GM21526 (cell line): ENCODE measurements at regions not wholly inside any gene's neighbourhood (a gene's known extent, or its start where the extent isn't known, plus 50 kb on each side); places are given as distances from the start of the nearest gene placed in this dataset.
"Not testable (repeated sequence)": the region's sequence is repeated elsewhere in the genome, so short reads cannot be mapped to it uniquely, and the experiment has no call there.

Source experiments
- ATAC-seq: cut with Tn5 transposase; IDR thresholded peaks from one replicate; pipeline ENCODE4 v1.9.1; 2021; ENCODE audit warnings: moderate library complexity; ENCODE audit not compliant: unreplicated experiment, low FRiP score

- ATAC-seq, result no peak
Measured at GRCh38 chr15:62907275-62907674, 135.3 kb upstream of the TPM1 start.

- ATAC-seq, result not testable (repeated sequence)
Measured at GRCh38 chr15:62908341-62908740, 134.2 kb upstream of the TPM1 start.

- ATAC-seq, result no peak
Measured at GRCh38 chr15:62909257-62909656, 133.3 kb upstream of the TPM1 start.

DNA sequence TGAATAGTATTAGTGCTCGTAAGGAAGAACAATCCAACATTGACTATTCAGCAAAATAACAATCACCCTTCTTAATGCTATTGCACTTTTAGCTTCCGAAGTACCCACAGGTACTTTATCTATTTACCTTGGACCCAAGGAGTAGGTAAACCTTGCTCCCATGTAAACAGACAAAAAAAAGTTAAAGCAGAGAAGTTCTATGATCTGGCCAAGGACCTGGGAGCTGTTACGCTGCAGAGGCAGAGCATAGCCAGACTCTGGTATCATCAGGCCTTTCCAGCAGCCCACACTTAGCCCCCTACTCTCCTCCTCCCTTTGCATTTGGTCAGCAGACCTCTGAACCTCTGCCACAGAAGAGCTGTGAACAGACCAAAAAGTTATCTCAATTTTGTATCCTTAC, 130.3 kb upstream of the TPM1 start:
- no peak for ATAC-seq

DNA sequence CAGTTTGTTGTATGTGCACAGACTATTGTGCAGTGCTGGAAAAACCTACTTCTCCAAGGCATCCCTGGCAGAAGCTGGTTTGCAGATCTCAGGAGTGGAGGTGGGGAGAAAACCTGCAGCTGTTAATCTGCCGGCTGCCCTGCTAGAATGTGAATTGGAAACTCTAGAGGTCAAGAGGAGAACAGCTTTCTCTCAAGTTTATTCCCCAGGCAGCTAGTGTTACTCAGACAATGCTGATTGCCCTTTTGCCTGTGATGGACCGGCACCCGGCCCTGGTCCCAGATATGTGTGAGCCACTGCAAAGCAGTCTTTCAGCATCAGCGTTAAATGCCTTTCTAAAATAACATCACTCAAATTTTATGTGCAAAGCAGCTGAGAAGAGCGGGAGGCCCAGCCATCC, 129.7 kb upstream of the TPM1 start:
- no peak for ATAC-seq

DNA sequence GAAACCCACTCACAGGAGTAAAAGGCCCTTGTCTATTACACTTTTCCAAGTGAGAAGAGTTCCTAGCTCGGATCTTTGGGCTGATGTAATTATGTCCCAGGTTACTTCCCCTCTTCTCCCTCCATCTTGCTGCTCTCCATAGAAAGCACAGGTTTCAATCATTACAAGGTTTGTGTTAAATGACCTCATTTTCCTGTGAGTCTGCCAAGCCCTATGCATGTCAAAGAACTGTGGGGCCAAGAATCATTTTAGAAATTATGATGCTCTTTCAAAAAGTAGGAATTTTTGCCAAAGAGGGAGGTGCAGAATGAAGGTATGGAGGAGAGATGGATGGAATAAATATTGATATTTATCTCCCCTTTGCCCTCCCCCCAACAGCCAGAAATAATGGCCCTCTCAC, 129.3 kb upstream of the TPM1 start:
- no peak for ATAC-seq

GRCh38 chr15:62914461-62915079, 128.0 kb upstream of the TPM1 start:
- no peak for ATAC-seq

- no peak for ATAC-seq
Measured at GRCh38 chr15:62920682-62921502, 121.7 kb upstream of the TPM1 start.

DNA sequence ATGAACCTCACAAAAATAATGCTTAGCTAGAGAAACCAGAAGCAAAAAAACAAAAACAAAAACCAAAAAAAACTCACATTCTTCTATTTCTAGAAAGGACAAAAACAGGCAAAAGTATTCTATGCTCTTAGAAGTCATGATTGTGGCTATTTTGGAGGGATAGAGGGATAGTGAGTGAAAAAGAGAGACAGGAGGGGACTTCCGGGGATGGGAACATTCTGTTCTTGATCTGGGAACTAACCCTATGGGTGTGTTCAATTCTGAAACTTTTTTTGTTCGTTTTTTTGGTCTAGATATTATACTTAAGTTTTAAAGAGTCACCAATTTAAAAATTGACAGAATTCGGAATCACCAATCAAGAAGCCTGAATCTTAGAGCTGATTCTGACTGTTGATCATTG, 120.0 kb upstream of the TPM1 start:
- no peak for ATAC-seq

- ATAC-seq, result no peak
Measured at GRCh38 chr15:62925875-62926274, 116.7 kb upstream of the TPM1 start.

GRCh38 chr15:62927196-62927595, 115.4 kb upstream of the TPM1 start:
- ATAC-seq, result no peak

DNA sequence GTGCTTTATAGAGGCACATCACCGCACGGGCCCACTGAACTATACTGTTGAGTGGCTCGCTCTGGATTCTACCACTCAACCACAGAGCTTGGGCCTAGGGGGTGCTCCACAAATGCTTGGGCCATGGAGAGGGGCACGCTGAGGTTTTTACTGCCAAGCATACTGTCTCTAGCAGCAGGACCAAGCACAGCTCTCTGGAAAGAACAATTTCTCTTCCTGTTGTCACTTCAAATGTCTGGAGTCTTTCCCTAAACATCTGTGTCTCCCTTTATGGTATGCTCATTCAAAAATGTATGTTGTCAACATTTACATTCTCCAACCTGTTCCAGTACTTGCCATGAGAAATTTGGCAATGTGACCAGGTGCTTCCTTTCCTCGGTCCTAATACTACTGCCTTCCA, 114.7 kb upstream of the TPM1 start:
- ATAC-seq, result no peak

DNA sequence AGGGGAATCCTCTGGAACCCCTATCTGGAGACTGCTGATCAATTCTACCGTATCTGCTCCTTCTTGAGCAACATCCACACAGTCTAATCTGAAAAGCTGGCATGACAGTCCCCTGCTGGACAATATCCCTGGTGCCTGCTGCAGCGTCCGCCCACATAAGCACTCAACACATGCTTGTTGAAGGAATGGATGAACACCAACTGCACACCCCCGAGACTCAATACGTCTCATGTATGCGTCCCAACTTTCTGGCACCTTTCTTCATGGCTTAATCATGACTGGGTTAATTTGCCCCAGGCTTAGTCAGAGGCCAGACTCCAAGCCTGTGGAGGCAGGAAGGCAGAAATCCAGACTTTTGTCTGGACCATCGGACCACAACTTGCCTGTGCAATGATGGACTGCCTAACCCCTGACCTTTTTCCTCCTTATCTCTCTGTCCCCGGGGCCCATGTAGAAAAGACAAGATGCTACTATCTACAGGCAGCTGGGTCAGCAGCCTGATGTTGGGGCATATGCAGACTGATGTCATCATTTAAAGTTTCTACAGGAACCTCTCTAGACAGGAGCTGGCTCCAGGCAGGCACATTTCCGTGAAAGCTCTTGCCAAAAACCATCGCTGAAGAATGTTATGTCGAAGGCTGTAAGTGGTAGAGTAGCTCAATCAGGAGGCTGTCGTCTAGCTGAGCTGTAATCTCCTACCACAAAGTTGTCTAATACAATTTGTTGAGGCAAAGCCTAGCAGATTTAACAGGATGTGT, 114.1 kb upstream of the TPM1 start:
- ATAC-seq, result no peak

DNA sequence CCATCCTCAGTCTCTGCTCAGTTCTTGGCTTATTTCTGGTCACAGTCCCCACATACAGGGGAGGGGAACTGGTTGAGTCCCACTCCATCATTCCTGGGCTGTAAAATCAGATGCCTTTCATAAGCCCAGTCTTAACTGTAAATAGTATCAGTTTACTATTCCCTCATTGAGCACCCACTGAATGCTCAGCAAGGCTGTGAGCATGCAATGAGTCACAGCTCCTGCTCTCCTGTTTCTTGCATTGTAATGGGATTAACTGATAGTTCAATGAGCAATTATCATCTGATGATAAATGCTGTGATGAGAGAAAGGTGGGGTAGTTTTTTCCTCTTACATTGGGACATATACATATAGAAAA, 113.6 kb upstream of the TPM1 start:
- ATAC-seq, result no peak

GRCh38 chr15:62931650-62932049, 110.9 kb upstream of the TPM1 start:
- ATAC-seq, result no peak

DNA sequence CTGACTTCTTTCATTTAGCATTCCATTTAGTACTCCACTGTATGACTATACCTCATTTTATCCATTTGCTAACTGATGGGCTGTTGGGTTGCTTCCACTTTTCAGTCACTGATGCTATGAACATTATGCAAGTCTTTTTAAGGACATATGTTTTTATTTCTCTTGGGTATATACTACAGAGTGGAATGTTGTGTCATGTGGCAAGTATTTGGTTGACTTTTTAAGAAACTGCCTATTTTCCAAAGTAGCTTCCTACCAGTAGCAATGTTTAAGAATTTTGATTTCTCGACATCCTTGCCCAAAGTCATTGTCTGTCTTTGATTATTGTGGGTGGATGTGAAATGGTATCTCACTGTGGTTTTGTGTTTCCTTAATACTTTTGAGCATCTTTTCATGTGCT, 110.1 kb upstream of the TPM1 start:
- ATAC-seq, result no peak

DNA sequence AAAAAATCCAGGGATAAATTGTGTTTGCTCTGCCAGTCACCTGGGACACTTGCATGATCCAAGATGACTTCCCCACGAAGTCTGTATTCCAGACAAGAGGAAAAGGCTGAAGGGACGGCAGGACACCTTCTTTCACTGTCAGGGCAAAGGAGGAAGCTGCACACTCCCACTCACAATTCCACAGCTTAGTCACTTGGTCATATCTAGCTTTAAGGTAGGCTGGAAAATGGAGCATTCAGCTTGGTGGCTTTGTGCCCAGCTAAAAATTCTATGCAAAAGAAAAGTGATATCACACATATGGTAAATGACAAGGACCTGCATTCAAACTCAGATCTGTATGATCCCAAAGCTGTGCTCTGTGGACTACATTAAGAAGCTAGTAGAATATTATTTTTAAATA, 109.2 kb upstream of the TPM1 start:
- no peak for ATAC-seq

DNA sequence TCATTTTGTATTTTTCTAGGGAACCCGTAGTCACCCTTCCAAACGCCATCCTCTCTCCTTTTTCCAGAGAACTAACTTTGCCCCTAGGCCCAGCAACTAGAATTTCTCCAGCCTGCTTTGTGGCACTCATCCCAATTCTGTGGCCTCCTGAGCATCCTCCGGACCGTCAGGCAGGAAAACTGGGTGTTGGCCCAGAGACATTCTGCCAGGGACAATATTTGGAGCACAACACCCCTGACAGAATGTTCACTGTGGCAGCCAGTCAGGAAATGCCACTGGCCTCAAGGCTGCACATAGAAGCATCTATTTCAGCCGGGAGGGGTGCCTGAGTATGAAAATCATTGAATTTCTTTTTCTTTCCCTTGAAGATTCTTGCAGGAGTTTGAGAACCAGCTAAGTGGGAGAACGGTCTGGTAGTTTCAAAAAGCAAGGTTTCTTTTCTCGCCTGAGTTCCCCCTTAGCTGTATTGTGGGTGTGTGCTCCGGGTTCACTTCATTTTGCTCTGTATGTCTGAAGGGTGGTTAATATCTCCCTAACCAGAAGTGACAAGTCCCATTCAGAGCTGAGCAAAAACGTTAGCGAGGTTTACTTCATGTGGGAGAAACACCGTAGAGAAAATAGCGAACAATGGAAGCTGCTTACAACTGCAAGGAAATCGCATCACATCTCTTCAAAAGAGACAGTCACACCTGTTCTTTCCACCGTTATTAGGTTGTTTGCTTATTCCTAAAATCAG, 108.1 kb upstream of the TPM1 start:
- no peak for ATAC-seq

GRCh38 chr15:62935300-62936081, 107.1 kb upstream of the TPM1 start:
- ATAC-seq, result no peak

DNA sequence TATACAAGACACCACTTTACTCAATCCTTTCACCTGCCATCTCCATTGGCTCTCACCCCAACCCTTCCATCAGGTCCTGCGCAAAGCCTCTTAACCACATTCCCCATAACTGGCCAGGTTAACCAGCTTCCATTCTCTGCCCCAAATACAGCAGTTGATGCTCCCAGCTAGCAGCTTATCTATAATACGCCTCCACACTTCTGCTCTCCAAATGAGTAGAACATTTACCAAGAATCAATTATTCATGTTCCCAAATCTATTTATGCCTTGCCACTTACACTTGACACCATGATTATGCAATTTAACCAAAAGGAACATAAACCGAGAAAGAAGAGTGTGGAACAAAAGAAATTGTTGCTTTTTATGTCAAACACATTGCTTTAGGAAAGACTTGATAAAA, 103.7 kb upstream of the TPM1 start:
- no peak for ATAC-seq
